ENCODE measurements at regions not wholly inside any gene's neighbourhood (a gene's known extent, or its start where the extent isn't known, plus 50 kb on each side); places are given as distances from the start of the nearest gene placed in this dataset.

DNA sequence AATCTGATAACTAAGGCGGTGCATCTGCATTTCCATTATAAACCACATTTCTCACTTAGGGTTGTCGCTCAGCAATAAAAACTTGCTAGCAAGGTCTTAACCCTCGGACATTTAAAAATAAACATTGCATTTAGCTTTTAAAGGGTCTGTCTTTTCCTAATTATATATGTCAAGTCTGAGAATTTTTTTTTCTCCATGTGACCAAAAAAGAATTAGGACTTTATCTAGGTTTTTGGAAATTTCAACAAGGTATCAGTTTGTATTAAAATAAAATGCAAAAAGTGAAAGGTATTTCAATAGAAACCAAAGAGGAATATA, 198.1 kb downstream of the FOXA2 start:
- H3K9me1 ChIP-seq (ENCODE audit: control insufficient read depth, extremely low read depth, insufficient read depth, low read length) = no peaks in the 10 kb centered on the region
- H3K27ac ChIP-seq (ENCODE audit: control insufficient read depth, insufficient read depth, low read length) = no peak overlapping the region
- peaks cover 60% of the 10 kb centered on the region for H3K4me1 ChIP-seq (ENCODE audit: control insufficient read depth, extremely low read depth, insufficient read depth, low read length)

DNA sequence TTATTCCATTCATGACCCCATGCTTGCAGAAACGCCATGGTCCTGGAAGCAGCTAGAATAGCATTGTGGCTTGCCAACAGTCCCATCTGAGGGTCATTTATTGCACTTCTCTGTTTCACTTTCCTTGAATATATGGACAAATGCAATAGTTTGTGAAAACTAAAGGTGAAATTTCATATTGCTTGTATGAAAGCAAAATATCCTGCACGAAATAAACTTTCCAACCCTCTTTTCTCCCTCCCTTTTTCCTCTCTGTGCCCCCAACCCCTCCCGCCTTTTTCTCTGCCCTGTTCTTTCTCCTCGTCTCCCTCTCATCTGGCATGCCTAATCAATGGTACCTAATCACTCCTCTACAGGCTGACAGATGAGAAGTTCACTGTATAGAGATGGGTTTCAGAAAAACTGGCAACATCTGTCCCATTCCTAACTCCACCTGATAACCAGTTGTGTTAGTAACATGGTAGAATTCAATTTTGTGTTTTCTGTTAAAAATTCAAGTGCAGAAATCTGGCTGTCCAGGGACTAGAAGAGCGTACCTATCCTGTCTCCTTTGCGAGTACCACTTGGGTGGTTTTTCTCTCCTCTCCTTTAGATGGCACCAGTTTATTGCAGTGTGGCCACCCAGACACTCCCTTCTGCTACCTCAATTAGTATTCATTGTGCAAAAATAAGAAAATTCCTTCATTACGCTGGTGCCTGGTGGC, 198.6 kb downstream of the FOXA2 start:
- Histone ChIP-seq H3K27me3 (ENCODE audit: control insufficient read depth, extremely low read depth, insufficient read depth, low read length) (no peaks in the 10 kb centered on the region), H3K9me3 (ENCODE audit: control insufficient read depth, low read depth, low read length) (no peaks in the 10 kb centered on the region), H3K4me1 (ENCODE audit: control insufficient read depth, extremely low read depth, insufficient read depth, low read length) (peaks cover 56% of the 10 kb centered on the region), H3K79me2 (ENCODE audit: control insufficient read depth, insufficient read depth, low read length) (no peaks in the 10 kb centered on the region), H3K4me3 (ENCODE audit: control insufficient read depth in 2 of 3, extremely low read depth in 1 of 3, insufficient read depth in 2 of 3, low read depth in 1 of 3, low read length in 3 of 3) (no peak overlapping the region), H4K20me1 (ENCODE audit: control insufficient read depth, extremely low read depth, insufficient read depth, low read length) (no peaks in the 10 kb centered on the region), H3K9me1 (ENCODE audit: control insufficient read depth, extremely low read depth, insufficient read depth, low read length) (no peaks in the 10 kb centered on the region), H3K36me3 (ENCODE audit: control insufficient read depth in 2 of 2, extremely low read depth in 1 of 2, insufficient read depth in 2 of 2, low read length in 2 of 2) (no peaks in the 10 kb centered on the region), H2AFZ (ENCODE audit: control insufficient read depth, low read length) (no peak overlapping the region), H3K27ac (ENCODE audit: control insufficient read depth, insufficient read depth, low read length) (no peak overlapping the region), H3K4me2 (ENCODE audit: control insufficient read depth, extremely low read depth, insufficient read depth, low read depth, low read length) (no peak overlapping the region), H3K9ac (ENCODE audit: control insufficient read depth, extremely low read depth, insufficient read depth, low read length) (no peak overlapping the region)
- dilution Hi-C loops (cut with MboI; ENCODE audit: extremely low pct_ligation_motif_present, low sequenced_read_pairs) = no loop called here
- FAIRE-seq (peak; percentile 87), DNase-seq (ENCODE audit: low read depth, low spot score) (no peak)
- TF ChIP-seq CTCF (optimal IDR thresholded peaks at IDR 0.05 in 1 of 3, IDR thresholded peaks at IDR 0.05 in 1 of 3, conservative IDR thresholded peaks at IDR 0.05 in 1 of 3; ENCODE audit: extremely low read depth in 1 of 3, insufficient read depth in 2 of 3, low read length in 3 of 3) (peak; percentile 40 to 72 (median 53)), EZH2 (IDR thresholded peaks at IDR 0.05; ENCODE audit: low read length) (no peak)

More for the DNA sequence above, 198.1 kb downstream of the FOXA2 start:
- no peak overlapping the region for H3K4me3 ChIP-seq (ENCODE audit: control insufficient read depth in 2 of 3, extremely low read depth in 1 of 3, insufficient read depth in 2 of 3, low read depth in 1 of 3, low read length in 3 of 3)
- no peaks in the 10 kb centered on the region for H3K79me2 ChIP-seq (ENCODE audit: control insufficient read depth, insufficient read depth, low read length)
- no peak for FAIRE-seq
- H3K36me3 ChIP-seq (ENCODE audit: control insufficient read depth in 2 of 2, extremely low read depth in 1 of 2, insufficient read depth in 2 of 2, low read length in 2 of 2) = no peaks in the 10 kb centered on the region
- no peak overlapping the region for H2AFZ ChIP-seq (ENCODE audit: control insufficient read depth, low read length)
- TF ChIP-seq EZH2 (IDR thresholded peaks at IDR 0.05; ENCODE audit: low read length) (no peak), CTCF (optimal IDR thresholded peaks at IDR 0.05 in 1 of 3, IDR thresholded peaks at IDR 0.05 in 1 of 3, conservative IDR thresholded peaks at IDR 0.05 in 1 of 3; ENCODE audit: extremely low read depth in 1 of 3, insufficient read depth in 2 of 3, low read length in 3 of 3) (no peak)
- H3K9me3 ChIP-seq (ENCODE audit: control insufficient read depth, low read depth, low read length) = no peaks in the 10 kb centered on the region
- dilution Hi-C loops (cut with MboI; ENCODE audit: extremely low pct_ligation_motif_present, low sequenced_read_pairs) = no loop called here
- H3K27me3 ChIP-seq (ENCODE audit: control insufficient read depth, extremely low read depth, insufficient read depth, low read length) = no peaks in the 10 kb centered on the region
- no peaks in the 10 kb centered on the region for H4K20me1 ChIP-seq (ENCODE audit: control insufficient read depth, extremely low read depth, insufficient read depth, low read length)
- no peak overlapping the region for H3K4me2 ChIP-seq (ENCODE audit: control insufficient read depth, extremely low read depth, insufficient read depth, low read depth, low read length)
- H3K9ac ChIP-seq (ENCODE audit: control insufficient read depth, extremely low read depth, insufficient read depth, low read length) = no peak overlapping the region
- DNase-seq (ENCODE audit: low read depth, low spot score) = no peak
